Vagina (tissue), 2 donors: ENCODE measurements at regions not wholly inside any gene's neighbourhood (a gene's known extent, or its start where the extent isn't known, plus 50 kb on each side); places are given as distances from the start of the nearest gene placed in this dataset.

Source experiments
- DNase-seq, 2 donors: peaks; one replicate each; pipeline ENCODE4 v3.0.0-alpha.2; 2017; ENCODE audit errors: extremely low spot score in 2 of 2
- H3K27ac ChIP-seq: fragments of 200-600 bp; sonication (generic); one replicate; pipeline ENCODE4 v1.5.1; 2019
- H3K27me3 ChIP-seq: fragments of 200-600 bp; sonication (generic); one replicate; pipeline ENCODE4 v1.5.1; 2019
- H3K36me3 ChIP-seq, 2 donors: fragments of 200-600 bp; sonication (generic); one replicate each; pipeline ENCODE4 v1.5.1; 2017 to 2019
- H3K4me1 ChIP-seq: fragments of 200-600 bp; sonication (generic); one replicate; pipeline ENCODE4 v1.5.1; 2019
- H3K4me3 ChIP-seq, 2 donors: fragments of 200-600 bp; sonication (generic); 1 replicate in 1 of 2; 2 replicates in 1 of 2; pipeline ENCODE4 v1.5.1; 2016 to 2019
- H3K9me3 ChIP-seq: fragments of 200-600 bp; sonication (generic); one replicate; pipeline ENCODE4 v1.5.1; 2019
- POLR2A ChIP-seq, 2 donors: fragments of 450-650 bp; IDR thresholded peaks; one replicate each; pipeline ENCODE4 v1.6.1; 2017; ENCODE audit warnings: antibody characterized with exemption in 2 of 2, mild to moderate bottlenecking in 2 of 2, moderate library complexity in 2 of 2
- POLR2AphosphoS5 ChIP-seq, 2 donors: sonication (generic); formaldehyde crosslinking; IDR thresholded peaks; one replicate each; pipeline ENCODE4 v1.9.0; 2017; ENCODE audit warnings: antibody characterized with exemption in 2 of 2, mild to moderate bottlenecking in 2 of 2, low read depth in 1 of 2; ENCODE audit not compliant: insufficient read depth in 1 of 2
- intact Hi-C: fragments of 100-400 bp; cut with DNase I; formaldehyde crosslinking; loops from one replicate; pipeline ENCODE4 v1.15.1; 2023
- TF ChIP-seq, protein P1 (sequence below), 3 experiments: fragments of 450-650 bp in 2 of 3; fragments of 200-600 bp in 1 of 3; sonication (generic) in 1 of 3; IDR thresholded peaks; one replicate each; pipeline ENCODE4 v1.5.1; 2017 to 2019; ENCODE audit warnings: antibody characterized with exemption in 3 of 3, mild to moderate bottlenecking in 2 of 3, moderate library complexity in 2 of 3

DNA sequence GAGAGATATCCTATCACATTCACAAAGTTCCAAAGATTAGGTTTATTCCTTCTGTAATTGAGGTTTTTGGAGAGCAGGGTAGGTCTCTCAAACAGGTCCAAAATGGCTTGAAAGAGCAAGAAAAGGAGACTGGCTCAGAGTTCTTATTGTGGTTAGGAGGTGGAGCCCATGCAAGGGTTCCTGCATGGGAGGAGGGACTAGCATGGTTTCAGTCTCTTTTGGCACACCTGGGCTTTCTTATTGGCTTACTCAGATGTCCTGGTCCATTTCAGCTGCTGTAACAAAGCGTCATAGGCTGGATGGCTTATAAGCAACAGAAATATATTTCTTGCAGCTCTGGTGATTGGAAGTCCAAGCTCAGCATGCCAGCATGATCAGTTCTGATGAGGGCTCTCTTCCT, 493.1 kb downstream of the REEP3 start:
- H3K4me3 ChIP-seq, result no peak overlapping the region
- TF ChIP-seq POLR2AphosphoS5 (IDR thresholded peaks at IDR 0.05; ENCODE audit: insufficient read depth in 1 of 2, low read depth in 1 of 2), result no peak
- no peak for TF ChIP-seq POLR2A (IDR thresholded peaks at IDR 0.05)
- TF ChIP-seq, protein P1, sequence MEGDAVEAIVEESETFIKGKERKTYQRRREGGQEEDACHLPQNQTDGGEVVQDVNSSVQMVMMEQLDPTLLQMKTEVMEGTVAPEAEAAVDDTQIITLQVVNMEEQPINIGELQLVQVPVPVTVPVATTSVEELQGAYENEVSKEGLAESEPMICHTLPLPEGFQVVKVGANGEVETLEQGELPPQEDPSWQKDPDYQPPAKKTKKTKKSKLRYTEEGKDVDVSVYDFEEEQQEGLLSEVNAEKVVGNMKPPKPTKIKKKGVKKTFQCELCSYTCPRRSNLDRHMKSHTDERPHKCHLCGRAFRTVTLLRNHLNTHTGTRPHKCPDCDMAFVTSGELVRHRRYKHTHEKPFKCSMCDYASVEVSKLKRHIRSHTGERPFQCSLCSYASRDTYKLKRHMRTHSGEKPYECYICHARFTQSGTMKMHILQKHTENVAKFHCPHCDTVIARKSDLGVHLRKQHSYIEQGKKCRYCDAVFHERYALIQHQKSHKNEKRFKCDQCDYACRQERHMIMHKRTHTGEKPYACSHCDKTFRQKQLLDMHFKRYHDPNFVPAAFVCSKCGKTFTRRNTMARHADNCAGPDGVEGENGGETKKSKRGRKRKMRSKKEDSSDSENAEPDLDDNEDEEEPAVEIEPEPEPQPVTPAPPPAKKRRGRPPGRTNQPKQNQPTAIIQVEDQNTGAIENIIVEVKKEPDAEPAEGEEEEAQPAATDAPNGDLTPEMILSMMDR (IDR thresholded peaks at IDR 0.05), result no peak
- no peaks in the 10 kb centered on the region for H3K9me3 ChIP-seq
- no peaks in the 10 kb centered on the region for H3K36me3 ChIP-seq
- no peak for DNase-seq
- no peaks in the 10 kb centered on the region for H3K27me3 ChIP-seq
- H3K27ac ChIP-seq, result no peak overlapping the region
- H3K4me1 ChIP-seq, result no peaks in the 10 kb centered on the region
- intact Hi-C loops, result no loop called here

DNA sequence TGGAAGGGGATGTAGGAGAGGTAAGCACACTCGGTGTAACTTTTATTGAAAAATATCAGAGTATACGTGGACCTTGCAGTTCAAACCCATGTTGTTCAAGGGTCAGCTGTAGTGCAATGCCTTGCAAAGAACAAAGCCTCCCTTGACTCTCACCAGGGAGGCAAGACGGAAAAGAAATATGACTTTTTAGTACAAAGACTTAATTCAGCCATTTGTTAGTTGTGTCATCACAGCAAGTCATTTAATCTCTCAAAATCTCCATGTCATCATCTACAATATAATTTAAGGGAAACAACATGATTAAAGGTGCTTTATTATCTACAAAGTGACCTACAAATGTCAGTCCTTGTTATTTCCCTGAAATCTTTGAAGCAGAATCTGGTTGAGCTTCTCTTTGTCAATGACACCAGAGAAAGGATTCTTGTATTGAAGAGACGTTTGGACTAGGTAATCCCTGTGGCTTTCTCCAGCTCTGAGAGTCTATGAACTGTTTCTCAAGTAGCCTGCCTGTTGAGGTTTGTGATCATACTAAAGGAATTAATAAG, 502.8 kb downstream of the REEP3 start:
- no peaks in the 10 kb centered on the region for H3K4me1 ChIP-seq
- H3K27ac ChIP-seq, result no peak overlapping the region
- intact Hi-C loops, result no loop called here
- no peaks in the 10 kb centered on the region for H3K36me3 ChIP-seq
- TF ChIP-seq POLR2A (IDR thresholded peaks at IDR 0.05), result no peak
- TF ChIP-seq POLR2AphosphoS5 (IDR thresholded peaks at IDR 0.05; ENCODE audit: insufficient read depth in 1 of 2, low read depth in 1 of 2), result no peak
- TF ChIP-seq, protein P1 (IDR thresholded peaks at IDR 0.05), result no peak
- no peak for DNase-seq
- H3K4me3 ChIP-seq, result no peak overlapping the region
- no peaks in the 10 kb centered on the region for H3K9me3 ChIP-seq
- H3K27me3 ChIP-seq, result no peaks in the 10 kb centered on the region

DNA sequence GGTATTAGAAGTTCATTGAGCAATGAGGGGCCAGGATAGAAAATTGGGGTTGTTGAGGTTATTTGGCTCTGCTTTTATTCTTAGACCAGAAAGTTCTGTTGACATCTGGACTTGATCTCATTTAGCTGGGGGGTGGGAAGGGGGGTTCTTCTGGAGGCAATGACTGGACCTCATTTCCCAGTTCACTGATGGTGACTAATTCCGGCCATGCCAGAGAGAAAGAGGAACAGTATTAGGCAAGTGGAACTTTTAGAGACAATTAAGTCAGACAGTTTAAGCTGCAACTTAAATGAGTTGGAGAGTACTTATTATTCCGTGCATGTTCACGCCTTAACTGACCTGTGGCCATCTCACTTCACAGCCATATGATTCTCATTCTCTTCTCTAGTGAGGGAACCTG, 512.5 kb downstream of the REEP3 start:
- TF ChIP-seq, protein P1 (IDR thresholded peaks at IDR 0.05), result no peak
- TF ChIP-seq POLR2A (IDR thresholded peaks at IDR 0.05) (no peak), POLR2AphosphoS5 (IDR thresholded peaks at IDR 0.05; ENCODE audit: insufficient read depth in 1 of 2, low read depth in 1 of 2) (no peak)
- no peak overlapping the region for H3K27ac ChIP-seq
- H3K27me3 ChIP-seq, result no peaks in the 10 kb centered on the region
- DNase-seq, result no peak
- no peaks in the 10 kb centered on the region for H3K36me3 ChIP-seq
- no peak overlapping the region for H3K4me3 ChIP-seq
- H3K4me1 ChIP-seq, result peaks cover 8% of the 10 kb centered on the region
- no peaks in the 10 kb centered on the region for H3K9me3 ChIP-seq
- intact Hi-C loops, result no loop called here

DNA sequence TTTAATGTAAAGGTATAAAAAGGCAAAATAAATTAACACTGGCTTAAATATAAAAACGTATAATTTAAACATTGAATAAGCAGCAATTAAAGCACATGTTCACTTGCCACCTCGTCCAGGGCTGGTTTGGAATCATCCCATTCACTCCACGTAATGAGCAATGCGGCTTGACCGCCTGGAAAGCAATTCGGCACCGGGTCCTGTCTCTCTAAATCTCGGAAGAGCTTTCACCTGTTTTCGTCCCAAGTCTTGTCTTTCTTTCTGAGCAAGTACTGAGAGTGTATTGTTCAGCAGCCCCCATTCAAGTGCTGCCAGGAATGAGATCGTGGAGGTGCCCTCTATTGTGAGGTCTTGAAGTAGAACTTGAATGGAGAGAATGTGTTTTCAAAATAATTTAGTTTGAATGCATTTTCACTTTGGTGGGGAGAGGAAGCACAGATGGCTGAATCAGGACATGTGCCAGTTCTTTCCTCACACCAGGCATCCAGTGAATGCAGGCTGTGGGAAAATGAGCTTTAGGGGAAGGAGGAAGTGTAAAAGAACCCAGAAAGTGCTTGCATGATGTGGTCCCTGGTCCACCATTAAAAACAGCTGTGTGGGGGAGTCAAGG, 515.2 kb downstream of the REEP3 start:
- Histone ChIP-seq H3K27ac (no peak overlapping the region), H3K36me3 (no peaks in the 10 kb centered on the region), H3K4me1 (peaks cover 15% of the 10 kb centered on the region), H3K4me3 (no peak overlapping the region), H3K27me3 (no peaks in the 10 kb centered on the region), H3K9me3 (no peaks in the 10 kb centered on the region)
- TF ChIP-seq POLR2A (IDR thresholded peaks at IDR 0.05) (no peak), POLR2AphosphoS5 (IDR thresholded peaks at IDR 0.05; ENCODE audit: insufficient read depth in 1 of 2, low read depth in 1 of 2) (no peak)
- TF ChIP-seq, protein P1 (IDR thresholded peaks at IDR 0.05), result no peak
- no peak for DNase-seq
- intact Hi-C loops, result no loop called here

DNA sequence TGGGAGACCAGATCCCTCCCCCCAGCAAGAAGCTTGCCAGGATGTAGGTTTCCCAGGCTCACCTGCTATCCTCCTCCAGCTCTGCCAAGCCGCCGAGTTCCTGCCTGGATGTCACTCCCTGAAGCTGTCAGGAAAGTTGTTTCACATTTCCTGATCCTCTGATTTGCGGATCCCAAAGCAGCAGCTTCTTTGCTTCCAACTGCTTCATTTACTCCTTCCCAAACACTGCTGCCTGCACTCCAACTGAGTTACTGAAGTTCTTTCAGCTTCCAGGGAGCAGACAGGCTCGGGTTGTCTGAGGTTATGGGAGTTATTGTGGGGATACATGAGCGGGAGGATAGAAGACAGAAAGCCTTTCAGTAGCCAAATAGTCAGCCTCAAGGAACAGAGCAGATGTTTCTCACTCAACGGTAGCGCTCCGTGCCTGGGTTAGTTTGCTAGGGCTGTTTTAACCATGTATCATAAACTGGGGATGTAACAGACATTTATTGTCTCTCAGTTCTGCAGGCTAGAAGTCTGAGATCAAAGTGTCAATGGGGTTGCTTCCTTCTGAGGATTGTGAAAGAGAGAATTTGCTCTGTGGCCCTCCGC, 516.0 kb downstream of the REEP3 start:
- intact Hi-C loops, result no loop called here
- DNase-seq, result no peak
- Histone ChIP-seq H3K36me3 (no peaks in the 10 kb centered on the region), H3K4me1 (peaks cover 18% of the 10 kb centered on the region), H3K27ac (no peak overlapping the region), H3K4me3 (no peak overlapping the region), H3K27me3 (no peaks in the 10 kb centered on the region), H3K9me3 (no peaks in the 10 kb centered on the region)
- TF ChIP-seq POLR2AphosphoS5 (IDR thresholded peaks at IDR 0.05; ENCODE audit: insufficient read depth in 1 of 2, low read depth in 1 of 2) (no peak), POLR2A (IDR thresholded peaks at IDR 0.05) (no peak)
- TF ChIP-seq, protein P1 (IDR thresholded peaks at IDR 0.05), result no peak
